ENCODE measurements at regions not wholly inside any gene's neighbourhood (a gene's known extent, or its start where the extent isn't known, plus 50 kb on each side); places are given as distances from the start of the nearest gene placed in this dataset.

GRCh38 chr4:13982010-13982409 lies 354.5 kb upstream of the BOD1L1 start:
- H3K27ac ChIP-seq, result peak overlapping the region; percentile 99
- TF ChIP-seq CTCF (IDR thresholded peaks at IDR 0.05), result no peak
- H2AFZ ChIP-seq, result peak overlapping the region; percentile 28

DNA sequence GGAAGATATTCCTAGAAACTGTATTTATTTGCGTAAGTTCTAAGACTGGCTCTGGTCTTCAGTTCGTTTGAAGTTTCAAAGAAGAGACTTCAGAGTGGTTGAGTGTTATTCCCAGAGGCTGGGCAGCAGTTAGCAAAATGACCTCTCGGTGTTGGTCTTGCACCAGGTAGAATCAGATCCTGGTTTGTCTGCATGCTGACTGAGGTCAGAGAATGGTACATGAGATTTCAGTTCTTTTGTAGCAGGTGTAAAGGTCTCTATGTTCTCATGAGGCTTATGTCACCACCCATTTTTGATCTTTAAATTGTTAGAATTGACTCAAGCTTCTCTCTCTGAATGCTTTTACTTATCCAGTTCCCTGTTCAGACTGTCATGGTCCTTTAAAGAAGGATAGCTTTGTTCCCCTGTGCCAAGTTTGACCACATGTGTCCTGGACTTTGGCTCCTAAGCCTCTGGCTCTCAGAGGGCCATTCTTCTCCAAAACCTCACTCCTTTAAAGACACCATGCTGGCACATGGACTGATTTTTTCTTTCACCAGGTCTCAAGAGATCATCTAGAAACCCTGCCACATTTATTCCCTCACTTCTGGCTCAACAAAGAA lies 355.8 kb upstream of the BOD1L1 start:
- TF ChIP-seq CTCF (IDR thresholded peaks at IDR 0.05), result no peak
- peak overlapping the region; percentile 99 for H3K27ac ChIP-seq
- no peak overlapping the region for H2AFZ ChIP-seq
- no peak overlapping the region for H3K4me2 ChIP-seq (ENCODE audit: low read length)
- H3K79me2 ChIP-seq, result peaks cover 2% of the 10 kb centered on the region
- no peaks in the 10 kb centered on the region for H3K36me3 ChIP-seq (ENCODE audit: control insufficient read depth, insufficient read depth, low read length)
- no peaks in the 10 kb centered on the region for H3K27me3 ChIP-seq (ENCODE audit: control insufficient read depth, insufficient read depth, low read length)
- H3K9me3 ChIP-seq (ENCODE audit: control insufficient read depth, low read length), result no peaks in the 10 kb centered on the region
- peaks cover 57% of the 10 kb centered on the region for H3K4me1 ChIP-seq
- H3K9ac ChIP-seq, result no peak overlapping the region
- no peak overlapping the region for H3K4me3 ChIP-seq (ENCODE audit: low read depth, low read length)

More at GRCh38 chr4:13982010-13982409, 354.5 kb upstream of the BOD1L1 start:
- Histone ChIP-seq H3K9ac (no peak overlapping the region), H3K27me3 (ENCODE audit: control insufficient read depth, insufficient read depth, low read length) (no peaks in the 10 kb centered on the region), H3K4me2 (ENCODE audit: low read length) (no peak overlapping the region), H3K4me3 (ENCODE audit: low read depth, low read length) (no peak overlapping the region), H3K79me2 (peaks cover 2% of the 10 kb centered on the region), H3K9me3 (ENCODE audit: control insufficient read depth, low read length) (no peaks in the 10 kb centered on the region), H3K36me3 (ENCODE audit: control insufficient read depth, insufficient read depth, low read length) (no peaks in the 10 kb centered on the region), H3K4me1 (peaks cover 46% of the 10 kb centered on the region)

GRCh38 chr4:13984991-13985800 lies 357.7 kb upstream of the BOD1L1 start:
- Histone ChIP-seq H3K4me1 (peaks cover 73% of the 10 kb centered on the region), H3K79me2 (peaks cover 2% of the 10 kb centered on the region), H3K4me3 (ENCODE audit: low read depth, low read length) (no peak overlapping the region), H3K4me2 (ENCODE audit: low read length) (peak overlapping the region; percentile 7), H3K27me3 (ENCODE audit: control insufficient read depth, insufficient read depth, low read length) (no peaks in the 10 kb centered on the region), H3K9me3 (ENCODE audit: control insufficient read depth, low read length) (no peaks in the 10 kb centered on the region), H2AFZ (no peak overlapping the region), H3K36me3 (ENCODE audit: control insufficient read depth, insufficient read depth, low read length) (no peaks in the 10 kb centered on the region), H3K27ac (peak overlapping the region; percentile 99), H3K9ac (no peak overlapping the region)
- TF ChIP-seq CTCF (IDR thresholded peaks at IDR 0.05), result no peak

DNA sequence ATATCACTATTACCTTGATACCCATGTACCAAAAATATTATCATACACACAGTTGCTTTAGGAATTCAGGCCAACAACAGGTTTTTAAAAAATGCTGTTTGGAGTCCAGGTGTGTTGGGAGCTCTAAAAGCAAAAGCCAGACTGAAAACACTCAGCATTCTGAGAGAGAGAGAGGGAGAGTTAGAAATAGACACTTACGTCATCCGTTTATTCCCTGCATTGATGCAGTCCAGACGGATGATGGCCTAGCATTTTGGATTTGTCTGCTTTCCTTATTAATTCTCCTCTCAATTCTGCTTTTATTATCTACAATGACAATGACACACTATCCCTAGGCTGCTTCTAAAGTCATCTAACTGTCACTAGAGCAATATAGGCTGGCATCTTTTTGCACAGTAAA lies 358.3 kb upstream of the BOD1L1 start:
- peak overlapping the region; percentile 99 for H3K27ac ChIP-seq
- H3K79me2 ChIP-seq, result peaks cover 2% of the 10 kb centered on the region
- no peak for TF ChIP-seq CTCF (IDR thresholded peaks at IDR 0.05)

More for the DNA sequence above, 358.3 kb upstream of the BOD1L1 start:
- H2AFZ ChIP-seq, result no peak overlapping the region
- peaks cover 77% of the 10 kb centered on the region for H3K4me1 ChIP-seq
- no peak overlapping the region for H3K9ac ChIP-seq
- peak overlapping the region; percentile 7 for H3K4me2 ChIP-seq (ENCODE audit: low read length)
- H3K9me3 ChIP-seq (ENCODE audit: control insufficient read depth, low read length), result no peaks in the 10 kb centered on the region
- H3K36me3 ChIP-seq (ENCODE audit: control insufficient read depth, insufficient read depth, low read length), result no peaks in the 10 kb centered on the region
- no peaks in the 10 kb centered on the region for H3K27me3 ChIP-seq (ENCODE audit: control insufficient read depth, insufficient read depth, low read length)
- no peak overlapping the region for H3K4me3 ChIP-seq (ENCODE audit: low read depth, low read length)
